Tibial nerve (tissue), 4 donors: ENCODE measurements at regions not wholly inside any gene's neighbourhood (a gene's known extent, or its start where the extent isn't known, plus 50 kb on each side); places are given as distances from the start of the nearest gene placed in this dataset.

Experiments
- CTCF ChIP-seq, 5 experiments: fragments of 200-600 bp in 3 of 5; fragments of 450-650 bp in 2 of 5; sonication (generic) in 3 of 5; IDR thresholded peaks; one replicate each; pipeline ENCODE4 v1.5.1; 2016 to 2019; ENCODE audit warnings: antibody characterized with exemption in 5 of 5, mild to moderate bottlenecking in 3 of 5, moderate library complexity in 2 of 5
- EP300 ChIP-seq, 2 donors: sonication (generic); formaldehyde crosslinking; IDR thresholded peaks; one replicate each; pipeline ENCODE4 v1.6.1; 2017; ENCODE audit warnings: antibody characterized with exemption in 2 of 2, mild to moderate bottlenecking in 1 of 2
- POLR2A ChIP-seq, 2 donors: fragments of 450-650 bp; IDR thresholded peaks; one replicate each; pipeline ENCODE4 v1.6.1; 2017; ENCODE audit warnings: antibody characterized with exemption in 2 of 2, mild to moderate bottlenecking in 2 of 2, moderate library complexity in 2 of 2

- no peak for TF ChIP-seq POLR2A (IDR thresholded peaks at IDR 0.05)
- no peak for TF ChIP-seq EP300 (IDR thresholded peaks at IDR 0.05)
- TF ChIP-seq CTCF (IDR thresholded peaks at IDR 0.05): no peak
Observed at GRCh38 chr6:77548190-77548589, 84.9 kb upstream of the HTR1B start.
